H9 (cell line): ENCODE measurements at regions not wholly inside any gene's neighbourhood (a gene's known extent, or its start where the extent isn't known, plus 50 kb on each side); places are given as distances from the start of the nearest gene placed in this dataset.

ENCODE experiments used
- DNase-seq: peaks from one replicate; pipeline ENCODE4 v3.0.0-alpha.2; 2017
- H2AFZ ChIP-seq: one replicate; pipeline ENCODE4 v1.6.1; 2013; ENCODE audit warnings: mild to moderate bottlenecking, low read length, control low read depth, moderate library complexity
- H2AK5ac ChIP-seq: 2 replicates; pipeline ENCODE4 v1.6.1; 2013; ENCODE audit warnings: low read length, control low read depth, mixed read lengths; ENCODE audit not compliant: insufficient read length
- H2BK120ac ChIP-seq: one replicate; pipeline ENCODE4 v1.6.1; 2013; ENCODE audit warnings: low read depth, mild to moderate bottlenecking, low read length, control low read depth, inconsistent platforms; ENCODE audit not compliant: poor library complexity, severe bottlenecking
- H2BK12ac ChIP-seq: 2 replicates; pipeline ENCODE4 v1.6.1; 2013; ENCODE audit warnings: low read length, control low read depth, mixed read lengths, low read depth; ENCODE audit not compliant: insufficient read length
- H2BK15ac ChIP-seq: 2 replicates; pipeline ENCODE4 v1.6.1; 2013; ENCODE audit warnings: low read depth, low read length, control low read depth
- H2BK20ac ChIP-seq: one replicate; pipeline ENCODE4 v1.6.1; 2013; ENCODE audit warnings: low read depth, mild to moderate bottlenecking, low read length, control low read depth, inconsistent platforms; ENCODE audit not compliant: poor library complexity, severe bottlenecking
- H2BK5ac ChIP-seq: 2 replicates; pipeline ENCODE4 v1.6.1; 2013; ENCODE audit warnings: low read length, control low read depth, mixed read lengths; ENCODE audit not compliant: insufficient read length
- H3K14ac ChIP-seq: 2 replicates; pipeline ENCODE4 v1.6.1; 2013; ENCODE audit warnings: low read length, control low read depth; ENCODE audit not compliant: insufficient read depth
- H3K18ac ChIP-seq: 2 replicates; pipeline ENCODE4 v1.6.1; 2013; ENCODE audit warnings: low read depth, mild to moderate bottlenecking, mixed read lengths, low read length, control low read depth; ENCODE audit not compliant: insufficient read length
- H3K23ac ChIP-seq: 2 replicates; pipeline ENCODE4 v1.6.1; 2013; ENCODE audit warnings: low read length, control low read depth, mixed read lengths, low read depth; ENCODE audit not compliant: insufficient read length
- H3K23me2 ChIP-seq: 2 replicates; pipeline ENCODE4 v1.6.1; 2013; ENCODE audit warnings: low read depth, mild to moderate bottlenecking, mixed read lengths, low read length, control low read depth; ENCODE audit not compliant: insufficient read length, poor library complexity, severe bottlenecking
- H3K27ac ChIP-seq: 2 replicates; pipeline ENCODE4 v1.5.1; 2013; ENCODE audit warnings: low read length, control low read depth, mixed read lengths, low read depth; ENCODE audit not compliant: insufficient read length
- H3K27me3 ChIP-seq: 2 replicates; pipeline ENCODE4 v1.6.1; 2013; ENCODE audit warnings: low read length, control low read depth, inconsistent platforms; ENCODE audit not compliant: insufficient read depth
- H3K4ac ChIP-seq: 2 replicates; pipeline ENCODE4 v1.6.1; 2013; ENCODE audit warnings: low read depth, mild to moderate bottlenecking, control low read depth, inconsistent platforms, low read length, moderate library complexity
- H3K4me1 ChIP-seq: 2 replicates; pipeline ENCODE4 v1.6.1; 2013; ENCODE audit warnings: low read length, control low read depth, inconsistent platforms; ENCODE audit not compliant: insufficient read depth
- H3K4me2 ChIP-seq: 2 replicates; pipeline ENCODE4 v1.6.1; 2013; ENCODE audit warnings: low read length, control low read depth, mixed read lengths; ENCODE audit not compliant: insufficient read length, insufficient read depth
- H3K56ac ChIP-seq: 2 replicates; pipeline ENCODE4 v1.6.1; 2013; ENCODE audit warnings: low read depth, mild to moderate bottlenecking, mixed read lengths, low read length, control low read depth; ENCODE audit not compliant: insufficient read length
- H3K79me1 ChIP-seq: 2 replicates; pipeline ENCODE4 v1.6.1; 2013; ENCODE audit warnings: low read depth, mild to moderate bottlenecking, moderate library complexity, low read length, control low read depth, inconsistent platforms; ENCODE audit not compliant: insufficient read depth, poor library complexity, severe bottlenecking
- H3K79me2 ChIP-seq: 2 replicates; pipeline ENCODE4 v1.6.1; 2013; ENCODE audit warnings: low read length, control low read depth, inconsistent platforms; ENCODE audit not compliant: insufficient read depth
- H3K9ac ChIP-seq: 2 replicates; pipeline ENCODE4 v1.6.1; 2013; ENCODE audit warnings: low read length, control low read depth, mixed read lengths; ENCODE audit not compliant: insufficient read length; ENCODE audit errors: extremely low read depth
- H3K9me3 ChIP-seq: one replicate; pipeline ENCODE4 v1.6.1; 2013; ENCODE audit warnings: low read depth, low read length, inconsistent platforms; ENCODE audit not compliant: control insufficient read depth
- H3T11ph ChIP-seq: one replicate; pipeline ENCODE4 v1.6.1; 2013; ENCODE audit warnings: mild to moderate bottlenecking, low read length, control low read depth, inconsistent platforms
- H4K20me1 ChIP-seq: one replicate; pipeline ENCODE4 v1.6.1; 2013; ENCODE audit not compliant: control insufficient read depth, insufficient read length, insufficient read depth
- H4K5ac ChIP-seq: 2 replicates; pipeline ENCODE4 v1.6.1; 2013; ENCODE audit warnings: low read depth, mild to moderate bottlenecking, mixed read lengths, low read length, control low read depth; ENCODE audit not compliant: insufficient read length
- H4K8ac ChIP-seq: replicated peaks from 2 replicates; pipeline ENCODE4 v1.6.1; 2013; ENCODE audit warnings: low read length, control low read depth, mixed read lengths, low read depth; ENCODE audit not compliant: insufficient read length
- H4K91ac ChIP-seq: 2 replicates; pipeline ENCODE4 v1.6.1; 2013; ENCODE audit warnings: low read depth, mild to moderate bottlenecking, moderate library complexity, mixed read lengths, low read length, control low read depth; ENCODE audit not compliant: insufficient read length
- H3K27ac Mint-ChIP-seq, 3 experiments: 2 replicates in 2 of 3; 3 replicates in 1 of 3; pipeline ENCODE4 v1.8.0; 2020 to 2021; ENCODE audit warnings: mixed read lengths in 3 of 3, mild to moderate bottlenecking in 1 of 3, moderate library complexity in 1 of 3
- H3K27me3 Mint-ChIP-seq: 2 replicates; pipeline ENCODE4 v1.8.0; 2021; ENCODE audit warnings: low read depth, mild to moderate bottlenecking, moderate library complexity, mixed read lengths
- H3K36me3 Mint-ChIP-seq, 3 experiments: 2 replicates in 2 of 3; 3 replicates in 1 of 3; pipeline ENCODE4 v1.8.0; 2020 to 2021; ENCODE audit warnings: low read depth in 3 of 3, mixed read lengths in 3 of 3; ENCODE audit not compliant: insufficient read depth in 1 of 3
- H3K4me1 Mint-ChIP-seq, 2 experiments: 2 replicates each; pipeline ENCODE4 v1.8.0; 2020; ENCODE audit warnings: mixed read lengths in 2 of 2
- H3K4me3 Mint-ChIP-seq, 2 experiments: 2 replicates in 1 of 2; 3 replicates in 1 of 2; pipeline ENCODE4 v1.8.0; 2020 to 2021; ENCODE audit warnings: mild to moderate bottlenecking in 2 of 2, mixed read lengths in 2 of 2, moderate library complexity in 1 of 2
- H3K9me3 Mint-ChIP-seq, 2 experiments: 2 replicates in 1 of 2; 3 replicates in 1 of 2; pipeline ENCODE4 v1.8.0; 2020; ENCODE audit warnings: mild to moderate bottlenecking in 2 of 2, mixed read lengths in 2 of 2, moderate library complexity in 1 of 2
- WGBS: extraction: QIAGEN DNeasy Blood & Tissue Kit; methylation state at CpG from one replicate; pipeline ENCODE4 v1.1.7; 2013; ENCODE audit warnings: missing lambda C conversion rate, low lambda C conversion rate, mixed read lengths; ENCODE audit not compliant: insufficient read length; ENCODE audit errors: extremely low coverage; 5-methylcytosine and 5-hydroxymethylcytosine counted together
- TF ChIP-seq, protein P1 (sequence below): fragments of 200-600 bp; sonication (generic); conservative IDR thresholded peaks from 3 replicates; pipeline ENCODE4 v1.8.0; 2021; ENCODE audit warnings: antibody characterized with exemption, mild to moderate bottlenecking

DNA sequence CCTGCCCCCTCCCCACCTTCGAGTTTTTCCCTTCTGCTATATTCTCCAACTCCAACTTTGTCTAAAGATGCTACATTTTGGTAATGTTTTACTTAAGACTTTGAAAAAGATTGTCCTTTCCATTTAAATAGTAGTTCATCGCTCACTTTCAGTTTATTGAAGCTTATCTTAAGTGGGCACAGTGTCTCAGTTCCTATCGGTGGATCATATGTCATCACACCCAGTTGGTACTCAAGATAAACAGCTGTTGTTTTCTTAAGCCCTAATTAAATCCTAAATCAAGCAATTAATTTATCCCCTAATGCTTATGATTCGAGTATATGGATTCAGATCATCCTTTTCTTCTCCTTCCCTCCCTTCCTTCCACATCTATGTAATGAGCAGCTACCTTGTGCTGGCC lies 210.7 kb downstream of the TLE3 start:
- Mint-ChIP-seq H3K36me3 (peaks cover 0 to 8% (median 0%) of the 10 kb centered on the region in 3 experiments; a peak in 4 of 7 replicates), H3K27ac (no peak overlapping the region), H3K27me3 (peaks cover 20% of the 10 kb centered on the region), H3K9me3 (peaks cover 3 to 5% of the 10 kb centered on the region in 2 experiments), H3K4me3 (no peak overlapping the region), H3K4me1 (peaks cover 9 to 10% of the 10 kb centered on the region in 2 experiments)
- Histone ChIP-seq H2BK12ac (no peak overlapping the region), H3K9me3 (no peaks in the 10 kb centered on the region), H4K91ac (no peak overlapping the region), H3K9ac (no peak overlapping the region), H3K4ac (no peak overlapping the region), H3K79me1 (no peaks in the 10 kb centered on the region), H3K27me3 (no peaks in the 10 kb centered on the region), H2AFZ (no peak overlapping the region), H3K14ac (no peak overlapping the region), H4K20me1 (no peaks in the 10 kb centered on the region), H3T11ph (no peak overlapping the region), H3K18ac (no peak overlapping the region), H4K8ac (no peak overlapping the region), H3K4me1 (no peaks in the 10 kb centered on the region), H2AK5ac (no peak overlapping the region), H3K23ac (no peak overlapping the region), H4K5ac (no peak overlapping the region), H3K23me2 (no peaks in the 10 kb centered on the region), H2BK15ac (no peak overlapping the region), H3K27ac (no peak overlapping the region), H2BK20ac (no peak overlapping the region), H3K79me2 (no peaks in the 10 kb centered on the region), H3K56ac (no peak overlapping the region), H2BK120ac (no peak overlapping the region), H3K4me2 (no peak overlapping the region), H2BK5ac (no peak overlapping the region)
- TF ChIP-seq, protein P1, sequence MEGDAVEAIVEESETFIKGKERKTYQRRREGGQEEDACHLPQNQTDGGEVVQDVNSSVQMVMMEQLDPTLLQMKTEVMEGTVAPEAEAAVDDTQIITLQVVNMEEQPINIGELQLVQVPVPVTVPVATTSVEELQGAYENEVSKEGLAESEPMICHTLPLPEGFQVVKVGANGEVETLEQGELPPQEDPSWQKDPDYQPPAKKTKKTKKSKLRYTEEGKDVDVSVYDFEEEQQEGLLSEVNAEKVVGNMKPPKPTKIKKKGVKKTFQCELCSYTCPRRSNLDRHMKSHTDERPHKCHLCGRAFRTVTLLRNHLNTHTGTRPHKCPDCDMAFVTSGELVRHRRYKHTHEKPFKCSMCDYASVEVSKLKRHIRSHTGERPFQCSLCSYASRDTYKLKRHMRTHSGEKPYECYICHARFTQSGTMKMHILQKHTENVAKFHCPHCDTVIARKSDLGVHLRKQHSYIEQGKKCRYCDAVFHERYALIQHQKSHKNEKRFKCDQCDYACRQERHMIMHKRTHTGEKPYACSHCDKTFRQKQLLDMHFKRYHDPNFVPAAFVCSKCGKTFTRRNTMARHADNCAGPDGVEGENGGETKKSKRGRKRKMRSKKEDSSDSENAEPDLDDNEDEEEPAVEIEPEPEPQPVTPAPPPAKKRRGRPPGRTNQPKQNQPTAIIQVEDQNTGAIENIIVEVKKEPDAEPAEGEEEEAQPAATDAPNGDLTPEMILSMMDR = no peak
- WGBS = no CpG with 5 or more reads among the region's 4 CpGs
- DNase-seq = no peak
